ENCODE measurements at regions not wholly inside any gene's neighbourhood (a gene's known extent, or its start where the extent isn't known, plus 50 kb on each side); places are given as distances from the start of the nearest gene placed in this dataset.

DNA sequence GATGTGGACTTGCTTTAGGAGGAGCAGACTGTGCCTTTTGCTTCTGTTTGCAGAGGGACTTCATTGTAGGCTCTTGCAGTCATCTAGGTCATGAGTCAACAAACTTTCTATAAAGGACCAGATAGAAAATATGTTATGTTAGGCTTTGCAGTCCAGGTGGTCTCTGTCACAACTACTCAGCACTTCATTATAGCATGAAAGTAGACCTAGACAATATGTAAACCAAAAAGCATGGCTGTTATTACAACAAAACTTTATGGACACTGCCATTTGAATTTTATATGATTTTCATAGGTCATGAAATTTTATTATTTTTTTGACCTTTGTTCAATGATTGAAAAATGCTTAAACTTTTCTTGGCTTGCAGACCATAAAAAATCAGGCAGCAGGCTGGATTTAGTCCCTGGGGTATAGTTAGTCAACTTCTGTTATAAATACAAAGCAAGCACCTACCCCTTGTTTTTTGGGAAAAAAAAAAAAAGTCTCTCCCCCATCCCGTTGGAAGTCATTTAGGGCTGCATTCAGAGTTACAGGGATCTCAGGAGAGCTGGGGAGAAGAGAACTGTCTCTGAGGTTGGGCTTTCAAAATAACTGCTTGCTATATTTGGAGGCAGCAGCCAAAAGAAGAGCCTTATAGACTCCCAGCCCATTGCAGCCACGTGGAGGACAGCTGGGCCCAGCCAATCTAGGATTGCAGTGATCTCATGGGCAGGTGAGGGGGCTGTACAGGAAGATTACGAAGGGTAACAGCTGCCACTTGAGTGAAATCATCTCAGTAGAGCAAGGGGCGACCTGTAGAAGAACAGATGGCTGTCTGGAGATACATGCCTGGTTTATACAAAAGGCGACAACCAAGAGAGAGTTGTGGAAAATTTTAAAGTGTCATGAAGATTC lies 136.6 kb upstream of the TNC start:
- DNase-seq (ENCODE audit: low spot score): no peak

DNA sequence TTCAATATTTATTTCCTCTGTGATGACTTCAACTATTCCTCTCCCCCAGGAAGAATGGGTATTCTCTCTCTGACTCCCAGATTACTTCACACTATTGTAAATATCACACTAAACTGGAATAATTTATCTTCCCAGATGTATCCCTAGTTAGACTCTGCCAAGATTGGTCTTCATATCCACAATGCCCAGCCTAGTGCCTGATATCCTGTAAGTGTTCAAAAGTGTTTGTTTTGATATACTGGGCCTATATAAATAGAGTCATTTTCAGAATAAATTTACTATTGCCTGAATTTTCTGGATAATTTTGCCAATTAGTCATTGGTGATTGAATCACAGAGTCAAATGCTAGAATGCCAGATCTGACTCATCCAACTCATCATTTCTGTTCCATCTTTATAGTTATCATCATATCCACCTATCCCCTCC lies 143.7 kb upstream of the TNC start:
- no peak for DNase-seq (ENCODE audit: low spot score)

DNA sequence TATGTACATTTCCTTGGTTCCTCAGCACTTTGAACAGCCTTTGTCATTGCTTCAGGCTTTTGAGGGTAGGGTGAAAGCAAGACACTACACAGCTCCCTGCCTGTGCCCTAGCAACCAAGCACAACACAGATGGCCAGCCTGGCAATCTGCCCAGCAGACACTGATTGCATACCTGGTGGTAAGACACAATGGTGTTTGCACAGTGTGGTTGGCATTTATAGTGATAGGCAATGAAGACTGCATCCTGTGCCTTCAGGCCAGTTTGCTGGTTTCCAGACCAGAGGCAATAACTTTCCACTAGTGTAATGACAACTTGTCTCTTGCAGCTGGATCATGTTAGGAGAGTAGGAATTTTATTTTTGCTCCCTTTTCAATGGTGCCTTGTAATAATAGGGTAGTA lies 144.5 kb upstream of the TNC start:
- DNase-seq (ENCODE audit: low spot score): no peak

DNA sequence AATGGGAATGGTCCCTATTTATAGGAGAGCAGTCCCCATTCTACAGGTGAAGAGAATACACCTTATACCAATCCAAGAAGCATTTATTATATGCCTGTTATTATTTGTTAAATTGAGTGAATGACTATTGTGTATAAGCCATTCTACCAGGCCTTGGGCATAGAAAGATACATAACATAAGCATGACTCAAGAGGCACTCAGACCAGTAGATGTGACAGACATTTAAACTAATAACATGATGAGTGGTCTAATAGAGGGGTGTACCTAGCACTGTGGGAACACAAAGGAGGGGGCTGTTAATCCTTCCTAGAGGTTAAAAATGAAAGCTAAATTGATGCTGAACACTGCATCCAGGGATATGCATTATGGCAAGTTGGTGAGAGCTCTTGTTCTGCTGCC lies 145.0 kb upstream of the TNC start:
- DNase-seq (ENCODE audit: low spot score): no peak

DNA sequence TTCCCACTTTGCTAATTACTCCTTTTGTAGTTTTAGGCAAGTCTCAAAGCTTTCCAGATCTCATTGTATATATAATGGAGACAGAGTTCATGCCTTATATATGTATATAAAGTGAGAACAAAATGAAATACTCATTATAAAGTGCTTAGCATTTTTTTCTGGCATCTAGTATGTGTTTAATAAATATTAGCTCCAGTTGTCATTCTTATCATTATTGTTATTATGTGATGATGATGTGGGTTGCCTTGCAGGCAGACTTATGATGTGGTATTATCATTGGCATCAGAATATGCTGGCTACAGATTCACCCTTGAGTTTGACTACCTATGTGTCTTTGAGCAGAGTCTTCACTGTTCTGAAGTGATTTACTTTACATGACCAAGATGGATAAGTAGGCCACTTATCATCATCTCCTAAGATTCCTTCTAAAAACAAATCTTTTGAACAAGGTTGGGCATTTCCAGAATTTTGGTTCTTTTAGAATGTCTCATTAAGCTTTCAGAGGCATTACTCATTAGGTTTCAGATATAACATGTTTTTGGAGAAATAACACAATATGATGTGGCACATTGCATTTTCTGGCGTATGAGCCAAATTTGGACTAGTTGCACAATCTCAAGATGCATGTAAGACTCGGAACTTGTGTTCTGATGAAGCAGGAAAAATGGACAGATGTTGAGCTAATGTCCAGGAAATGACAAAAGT lies 145.6 kb upstream of the TNC start:
- DNase-seq (ENCODE audit: low spot score): no peak

DNA sequence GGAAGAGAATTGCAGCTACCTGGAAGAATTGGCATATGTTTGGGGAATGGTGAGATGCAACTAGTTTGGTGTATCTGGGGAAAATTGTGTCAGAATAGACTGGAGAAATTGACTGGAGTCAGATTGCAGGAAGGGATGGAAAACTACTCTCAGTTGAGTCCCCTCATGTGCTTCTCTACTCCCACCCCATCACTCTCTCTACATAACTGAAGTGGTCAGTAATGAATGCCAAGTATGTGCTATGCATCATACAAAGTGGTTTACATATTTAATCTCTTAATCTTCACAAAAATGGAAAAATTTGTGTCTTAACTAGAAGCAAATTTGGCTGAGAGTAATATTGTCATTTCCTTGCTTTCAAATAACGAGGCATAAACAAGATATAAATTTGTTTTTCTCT lies 146.4 kb upstream of the TNC start:
- DNase-seq (ENCODE audit: low spot score): no peak

DNA sequence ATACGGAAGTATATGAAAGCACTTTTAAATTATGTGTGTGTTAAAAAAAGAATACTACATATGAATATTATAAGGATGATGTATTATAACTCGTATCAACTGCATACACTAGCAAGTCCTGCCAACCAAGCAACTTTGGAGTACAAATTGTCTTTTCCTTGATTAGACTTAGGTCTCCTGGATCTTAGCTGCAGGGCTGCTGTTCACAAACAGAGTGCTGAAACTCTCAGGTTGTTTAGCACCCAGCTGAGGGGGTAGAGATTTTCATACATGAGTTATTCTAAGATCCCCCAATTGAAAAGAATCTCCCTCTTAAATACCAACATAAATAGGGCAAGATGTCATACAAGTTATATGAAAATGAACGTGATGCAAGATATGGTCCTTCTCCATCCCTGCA lies 149.8 kb upstream of the TNC start:
- no peak for DNase-seq (ENCODE audit: low spot score)

DNA sequence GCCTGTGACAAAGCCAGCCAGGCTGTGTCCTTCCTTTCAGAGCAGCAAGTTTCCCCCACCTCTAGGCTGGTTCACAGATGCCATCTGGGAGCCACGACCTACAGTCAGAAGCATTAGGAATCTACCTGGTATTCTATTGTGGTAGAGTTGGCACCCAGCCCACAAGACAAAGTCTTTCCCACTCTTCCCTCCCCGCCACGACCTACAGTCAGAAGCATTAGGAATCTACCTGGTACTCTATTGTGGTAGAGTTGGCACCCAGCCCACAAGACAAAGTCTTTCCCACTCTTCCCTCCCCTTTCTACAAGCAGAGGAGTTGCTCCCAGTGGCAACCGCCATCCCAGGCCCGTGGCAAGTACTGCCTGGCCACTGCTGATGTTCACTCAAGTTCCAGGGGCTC lies 157.8 kb upstream of the TNC start:
- DNase-seq (ENCODE audit: low spot score): no peak

DNA sequence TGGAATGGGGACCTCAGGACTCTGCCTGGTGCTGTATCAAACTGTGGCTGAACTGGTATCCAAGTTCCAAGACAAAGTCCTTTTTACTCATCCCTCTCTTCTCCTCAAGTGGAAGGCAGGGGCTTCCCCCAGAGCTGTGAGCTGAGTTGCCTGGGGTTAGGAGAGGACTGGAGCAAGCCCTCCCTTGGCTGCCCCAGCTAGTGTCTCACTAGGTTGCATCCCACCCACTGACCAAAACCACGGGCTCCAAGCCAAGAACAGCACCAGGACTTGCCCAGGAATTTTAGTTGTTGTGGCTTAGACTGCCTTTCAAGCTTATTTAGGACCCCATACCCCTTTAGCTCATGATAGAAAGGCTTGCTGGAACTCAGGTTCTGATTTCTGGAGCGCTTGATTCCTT lies 158.7 kb upstream of the TNC start:
- no peak for DNase-seq (ENCODE audit: low spot score)

DNA sequence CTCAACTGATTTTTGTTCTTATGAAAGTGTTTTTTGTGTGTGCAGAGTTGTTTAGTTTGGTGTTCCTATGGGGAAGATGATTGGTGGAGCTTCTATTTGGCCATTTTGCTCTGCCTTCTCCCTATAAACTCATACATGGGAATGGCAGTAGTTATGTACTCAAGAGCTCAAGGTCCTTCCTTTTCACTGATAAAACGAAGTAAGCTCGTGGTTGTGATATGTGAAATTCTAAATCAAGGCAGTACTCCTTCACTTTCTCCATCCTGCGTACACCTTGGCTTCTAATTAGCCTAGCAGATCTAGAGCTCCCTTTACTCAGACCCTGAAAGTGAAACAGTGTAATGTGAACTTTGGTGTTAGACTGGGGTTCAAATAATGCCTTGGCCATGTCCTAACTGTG lies 159.3 kb upstream of the TNC start:
- DNase-seq (ENCODE audit: low spot score): no peak

DNA sequence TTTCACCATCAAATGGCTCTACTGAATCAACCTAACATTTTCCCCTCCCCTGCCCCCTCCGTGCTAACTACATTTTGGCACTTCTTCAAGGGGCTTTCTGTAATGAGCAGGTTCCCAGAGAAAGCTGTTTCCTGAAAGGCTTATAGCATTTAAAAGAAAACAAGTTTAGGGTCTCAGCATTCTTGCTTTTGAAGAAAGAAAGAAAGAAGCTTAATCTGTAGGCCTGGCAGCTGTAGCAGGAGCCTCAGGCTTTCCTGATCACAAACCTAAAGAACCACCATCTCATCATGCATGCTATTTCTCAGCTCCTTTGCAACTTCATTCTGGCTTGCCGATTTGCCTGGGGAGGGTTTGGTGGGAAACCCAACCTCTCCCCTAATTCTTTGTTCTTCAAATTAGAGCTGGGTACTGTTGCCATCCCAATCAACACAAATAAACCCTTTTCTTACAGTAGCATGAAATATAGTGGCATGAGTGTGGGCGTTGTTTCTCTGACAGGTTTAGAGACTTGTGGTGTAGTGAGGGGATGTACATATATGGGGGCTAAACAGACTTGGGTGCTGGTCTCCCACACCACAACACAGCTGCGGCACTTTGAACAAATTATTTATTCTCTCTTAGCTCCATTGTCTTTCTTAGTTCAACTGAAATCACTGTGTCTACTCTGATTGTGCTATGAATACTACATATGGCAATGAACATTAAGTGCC lies 160.5 kb upstream of the TNC start:
- DNase-seq (ENCODE audit: low spot score): no peak

DNA sequence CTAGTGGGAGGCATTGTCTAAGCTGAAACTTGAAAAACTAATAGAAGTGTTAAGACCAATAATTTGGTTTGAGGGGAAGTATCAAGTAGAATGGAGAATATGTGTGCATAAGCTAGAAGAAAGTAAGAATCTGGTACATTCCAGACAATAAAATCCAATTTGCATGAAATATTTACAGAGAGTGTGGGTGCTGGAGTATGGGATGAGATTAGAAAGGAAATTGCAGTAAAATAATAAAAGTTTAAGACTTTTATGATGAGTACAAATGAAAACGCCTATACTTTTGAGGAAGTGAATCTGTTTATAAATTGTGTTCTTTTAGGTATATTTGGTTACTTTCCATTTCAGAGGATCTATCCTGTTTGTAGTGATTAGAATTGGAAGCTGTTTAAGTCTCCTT lies 165.4 kb upstream of the TNC start:
- no peak for DNase-seq (ENCODE audit: low spot score)

DNA sequence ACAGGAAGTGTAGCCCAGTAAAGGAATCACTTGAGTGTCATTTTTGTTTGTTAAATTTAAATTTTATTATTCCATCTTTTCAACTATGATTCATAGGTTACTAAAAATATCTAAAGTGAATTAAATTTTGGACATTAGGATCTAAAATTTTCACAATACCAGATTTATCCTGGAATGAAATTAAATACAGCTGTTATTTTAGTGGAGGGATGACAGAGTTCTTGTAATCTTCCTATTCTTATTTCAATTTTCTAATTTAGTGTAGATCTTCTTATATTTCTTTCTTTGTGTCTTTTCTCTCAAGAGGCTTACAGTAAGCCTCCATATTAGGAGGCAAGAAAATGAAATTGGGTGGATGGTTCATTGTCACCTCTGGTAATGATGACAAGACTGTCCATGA lies 167.9 kb upstream of the TNC start:
- DNase-seq (ENCODE audit: low spot score): no peak

DNA sequence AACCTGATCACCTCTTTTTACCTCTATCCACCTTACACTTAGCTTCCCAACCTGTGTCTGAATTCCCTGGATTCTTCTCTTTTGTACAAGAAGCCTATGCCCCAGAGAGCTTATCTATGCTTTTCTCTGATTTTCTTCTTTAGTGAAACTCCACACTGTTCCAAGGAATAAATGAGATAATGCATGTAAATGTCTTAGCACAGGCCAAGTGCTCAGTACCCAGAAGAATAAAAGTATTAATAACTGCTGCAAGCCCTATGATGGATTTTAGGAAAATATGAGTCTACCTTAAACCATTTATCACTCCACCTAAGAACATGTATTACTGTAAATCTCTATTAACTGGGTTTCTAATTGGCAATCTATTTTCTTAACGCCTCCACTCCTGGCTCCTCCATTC lies 168.5 kb upstream of the TNC start:
- DNase-seq (ENCODE audit: low spot score): no peak

DNA sequence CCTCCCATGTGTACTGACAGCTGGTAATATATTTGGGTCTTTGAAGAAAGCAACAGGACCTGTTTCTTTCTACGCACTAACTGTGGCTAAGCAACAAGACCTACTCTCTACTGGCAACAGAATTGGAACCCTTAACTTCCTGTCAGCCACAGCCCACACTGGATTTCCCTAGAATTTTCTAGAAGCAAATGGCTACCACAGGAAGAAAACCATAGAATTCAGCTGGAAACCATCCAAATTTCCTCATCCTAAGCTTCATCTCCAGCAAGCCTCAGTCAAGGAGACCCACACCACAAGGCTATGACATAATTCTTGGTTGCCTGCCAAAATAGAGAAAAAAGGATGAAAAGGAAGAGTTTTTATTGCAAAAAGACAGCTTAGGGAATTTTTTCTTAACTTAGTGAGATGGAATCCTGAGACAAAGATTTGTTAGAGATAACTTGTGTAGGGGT lies 171.8 kb upstream of the TNC start:
- DNase-seq (ENCODE audit: low spot score): no peak

DNA sequence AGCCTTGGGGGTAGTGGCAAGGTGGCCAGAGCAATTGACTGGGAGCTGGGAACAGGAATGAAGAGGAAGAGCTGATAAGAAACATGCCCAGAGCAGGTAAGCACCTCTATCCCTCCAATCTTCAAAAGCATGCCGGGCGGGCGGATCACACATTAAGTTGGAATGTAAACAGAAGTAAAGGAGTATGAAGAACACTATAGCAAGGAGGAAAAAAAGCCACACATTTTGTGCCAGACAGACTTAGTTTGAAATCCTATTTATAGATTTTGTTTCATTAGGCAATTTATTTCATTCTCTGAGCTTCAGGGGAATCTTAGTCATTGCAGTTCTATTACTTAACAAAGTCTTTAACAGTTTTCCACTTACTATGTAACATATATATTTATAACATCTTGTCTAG lies 173.9 kb upstream of the TNC start:
- no peak for DNase-seq (ENCODE audit: low spot score)

DNA sequence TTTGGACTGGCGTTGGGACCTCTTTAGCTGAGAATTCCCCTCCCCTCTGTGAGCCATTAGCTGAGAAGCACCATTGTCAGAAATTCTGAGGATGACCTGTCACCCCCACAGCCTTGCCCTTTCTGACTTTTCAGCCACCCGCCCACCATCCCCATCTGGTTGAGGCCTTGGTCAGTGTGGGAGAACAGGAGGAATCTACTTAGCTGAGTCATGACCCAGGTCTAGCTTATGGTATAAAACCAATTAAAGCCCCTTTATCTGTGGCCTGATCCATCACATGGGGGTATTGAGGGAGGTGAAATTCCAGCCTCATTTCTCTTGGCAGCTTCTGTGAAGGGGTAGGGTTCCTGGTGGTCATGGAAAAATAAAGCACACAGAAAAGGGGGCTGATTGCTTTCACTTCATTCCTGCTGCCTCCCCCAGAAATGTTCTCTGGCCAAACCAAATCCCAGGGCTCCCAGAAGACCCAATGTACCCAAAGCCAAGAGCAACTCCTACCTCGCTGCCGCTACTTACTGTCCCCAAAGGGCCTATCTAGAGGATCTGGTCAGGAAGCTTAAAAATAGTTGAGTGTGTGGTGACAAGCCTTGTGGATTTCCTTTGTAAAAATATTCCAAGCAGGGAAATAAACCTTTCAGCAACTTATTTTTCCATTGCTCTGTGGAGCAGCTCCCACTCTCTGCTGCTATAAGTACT lies 174.8 kb upstream of the TNC start:
- no peak for DNase-seq (ENCODE audit: low spot score)

DNA sequence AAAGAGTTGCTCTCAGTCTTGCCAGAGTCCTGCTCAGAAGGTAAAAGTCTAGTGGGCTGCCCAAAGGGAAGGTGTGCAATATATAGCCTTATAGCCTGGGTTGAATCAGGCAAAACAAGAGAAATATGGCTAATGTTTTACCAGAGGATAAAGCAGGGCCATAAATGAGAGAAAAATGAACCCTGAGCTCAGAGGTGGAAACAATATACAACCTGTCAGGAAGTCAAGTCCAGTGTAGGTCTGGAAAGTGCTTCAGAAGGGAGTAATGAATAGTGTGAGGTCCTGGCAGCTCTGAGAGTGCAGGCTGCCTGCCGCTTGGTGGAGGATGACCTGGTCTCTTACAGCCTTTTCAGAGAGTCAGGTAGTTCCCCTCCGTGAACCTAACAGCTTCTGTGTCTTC lies 177.8 kb upstream of the TNC start:
- DNase-seq (ENCODE audit: low spot score): no peak

DNA sequence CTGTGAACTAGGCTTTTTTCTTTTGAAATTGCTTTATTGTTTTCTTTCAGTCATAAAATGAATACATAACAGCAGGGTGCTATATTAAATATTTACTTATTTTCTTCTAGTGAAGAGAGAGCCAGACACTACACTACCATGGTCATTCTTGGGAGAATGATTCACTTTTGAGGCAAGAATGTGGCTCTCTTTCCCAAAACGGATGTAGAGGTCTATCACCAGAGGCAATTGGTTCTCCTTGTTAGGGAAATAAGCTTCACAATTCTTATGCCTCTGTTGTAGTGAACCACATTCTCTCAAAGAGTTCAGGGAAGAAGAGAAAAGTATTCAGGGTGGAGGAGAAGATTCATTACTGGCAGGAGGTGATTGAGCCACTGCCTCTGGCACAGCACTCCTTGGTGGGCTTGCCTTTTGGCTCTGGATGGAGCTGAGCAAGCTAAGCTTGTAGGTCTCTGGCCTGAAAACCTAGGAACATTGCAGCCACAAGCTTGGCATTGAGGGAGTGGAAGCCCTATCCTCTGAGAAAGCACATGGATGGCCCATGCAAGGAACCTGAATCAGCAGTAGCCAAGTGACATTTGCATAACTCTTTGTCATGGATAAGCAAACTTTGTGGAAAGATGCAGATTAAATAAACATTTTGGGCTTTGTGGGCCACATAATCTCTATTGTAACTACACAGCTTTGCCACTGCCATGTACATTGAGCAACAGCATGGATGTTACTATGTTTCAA lies 179.0 kb upstream of the TNC start:
- no peak for DNase-seq (ENCODE audit: low spot score)

DNA sequence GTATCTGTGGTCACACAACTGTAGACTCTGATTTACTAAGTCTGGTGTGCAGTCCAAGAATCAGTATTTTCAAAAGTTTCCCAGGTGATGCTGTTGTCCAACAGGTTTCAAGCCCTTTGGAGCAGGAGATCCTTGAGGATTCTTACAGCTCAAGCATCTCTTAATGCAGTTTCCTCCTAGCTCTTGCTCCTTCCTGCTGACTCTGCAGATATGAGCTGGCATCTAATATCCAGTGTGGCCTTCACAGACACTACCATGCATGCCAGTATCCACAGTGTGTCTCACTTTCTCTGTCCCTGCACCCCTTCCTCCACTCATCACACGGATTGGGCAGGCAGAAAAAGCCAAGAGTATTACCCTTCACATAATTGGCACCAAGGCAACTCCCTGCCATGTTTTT lies 182.2 kb upstream of the TNC start:
- DNase-seq (ENCODE audit: low spot score): no peak

DNA sequence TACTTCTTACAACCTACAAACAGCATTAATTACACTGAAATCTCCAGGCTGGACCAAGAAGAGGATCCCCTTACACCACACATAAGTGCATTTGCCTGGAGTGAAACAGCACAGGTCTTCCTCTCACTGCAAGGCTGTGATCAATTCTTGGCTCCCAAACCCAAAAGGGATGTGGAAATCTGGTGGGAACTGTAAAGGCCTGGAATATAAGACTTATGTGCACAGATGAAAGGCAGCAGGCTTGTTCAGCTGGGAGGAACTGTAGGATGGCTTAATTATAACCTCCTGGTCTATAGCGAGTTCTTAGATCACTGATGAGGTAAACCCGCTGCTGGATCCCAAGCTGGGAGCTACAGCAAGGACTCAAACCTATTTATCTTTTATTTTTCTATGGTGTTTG lies 182.9 kb upstream of the TNC start:
- no peak for DNase-seq (ENCODE audit: low spot score)

DNA sequence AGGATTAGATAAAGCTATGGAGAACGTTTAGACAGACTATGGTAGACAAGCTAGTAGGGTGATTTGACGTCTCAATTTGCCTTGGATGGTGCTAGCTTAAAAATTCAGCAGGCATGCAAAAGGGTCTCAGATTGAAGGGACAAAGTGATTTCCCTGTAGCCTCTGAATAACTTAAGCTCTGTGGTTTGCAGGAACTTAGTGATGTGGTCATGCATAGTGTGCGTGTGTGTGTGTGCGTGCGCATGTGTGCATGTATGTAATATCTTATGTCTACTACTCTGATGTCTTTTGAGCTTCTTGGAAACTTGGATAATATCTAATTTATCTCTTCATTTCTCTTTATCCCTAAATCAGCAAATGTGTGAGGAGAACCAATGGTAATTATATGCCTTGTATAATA lies 183.6 kb upstream of the TNC start:
- no peak for DNase-seq (ENCODE audit: low spot score)
